ENCODE measurements at regions not wholly inside any gene's neighbourhood (a gene's known extent, or its start where the extent isn't known, plus 50 kb on each side); places are given as distances from the start of the nearest gene placed in this dataset.

- TF ChIP-seq CTCF (IDR thresholded peaks at IDR 0.05; ENCODE audit: unreplicated experiment), result no peak
- no TSS peak for BruUV-seq (replicated peaks)
- Mint-ChIP-seq H3K27me3 (ENCODE audit: insufficient read depth, unreplicated experiment) (no peaks in the 10 kb centered on the region), H3K27ac (ENCODE audit: low read depth, unreplicated experiment) (no peak overlapping the region), H3K36me3 (ENCODE audit: insufficient read depth, unreplicated experiment) (no peaks in the 10 kb centered on the region), H3K9me3 (ENCODE audit: unreplicated experiment) (no peaks in the 10 kb centered on the region), H3K4me3 (ENCODE audit: unreplicated experiment) (no peak overlapping the region), H3K4me1 (ENCODE audit: insufficient read depth, unreplicated experiment) (peaks cover 18% of the 10 kb centered on the region)
- intact Hi-C loops (cut with micrococcal nuclease), result no loop called here
- CTCF ChIA-PET, result interaction anchor here (0.8 kb wide), 1 partner anchor 37 kb away, joined by 3 read pairs; no protein-coding TSS in a partner anchor
- POLR2A ChIA-PET, result interaction anchor here (1.4 kb wide), 1 partner anchor 23 kb away, joined by 3 read pairs; no protein-coding TSS in a partner anchor
- DNase-seq (ENCODE audit: unreplicated experiment), result no peak
Observed at GRCh38 chr3:107963581-107963980, 127.2 kb downstream of the CD47 start.

- CTCF ChIA-PET, result no interaction called here
- Mint-ChIP-seq H3K9me3 (ENCODE audit: unreplicated experiment) (no peaks in the 10 kb centered on the region), H3K27ac (ENCODE audit: low read depth, unreplicated experiment) (no peak overlapping the region), H3K4me3 (ENCODE audit: unreplicated experiment) (no peak overlapping the region), H3K27me3 (ENCODE audit: insufficient read depth, unreplicated experiment) (no peaks in the 10 kb centered on the region), H3K4me1 (ENCODE audit: insufficient read depth, unreplicated experiment) (peaks cover 14% of the 10 kb centered on the region), H3K36me3 (ENCODE audit: insufficient read depth, unreplicated experiment) (no peaks in the 10 kb centered on the region)
- DNase-seq (ENCODE audit: unreplicated experiment), result peak; percentile 68
- no peak for TF ChIP-seq CTCF (IDR thresholded peaks at IDR 0.05; ENCODE audit: unreplicated experiment)
- POLR2A ChIA-PET, result interaction anchor here (1.4 kb wide), 1 partner anchor 24 kb away, joined by 3 read pairs; no protein-coding TSS in a partner anchor
- intact Hi-C loops (cut with micrococcal nuclease), result no loop called here
- BruUV-seq (replicated peaks), result no TSS peak
Observed at GRCh38 chr3:107962946-107963345, 127.9 kb downstream of the CD47 start.

GRCh38 chr3:107962037-107962436 lies 128.8 kb downstream of the CD47 start:
- no peak for TF ChIP-seq CTCF (IDR thresholded peaks at IDR 0.05; ENCODE audit: unreplicated experiment)
- no TSS peak for BruUV-seq (replicated peaks)
- no peak overlapping the region for H3K27ac Mint-ChIP-seq (ENCODE audit: low read depth, unreplicated experiment)
- H3K27me3 Mint-ChIP-seq (ENCODE audit: insufficient read depth, unreplicated experiment), result no peaks in the 10 kb centered on the region
- CTCF ChIA-PET, result interaction anchor here (1.2 kb wide), 1 partner anchor 19 kb away, joined by 3 read pairs; no protein-coding TSS in a partner anchor
- H3K4me3 Mint-ChIP-seq (ENCODE audit: unreplicated experiment), result no peak overlapping the region
- DNase-seq (ENCODE audit: unreplicated experiment), result no peak
- POLR2A ChIA-PET, result no interaction called here
- H3K4me1 Mint-ChIP-seq (ENCODE audit: insufficient read depth, unreplicated experiment), result peaks cover 13% of the 10 kb centered on the region
- intact Hi-C loops (cut with micrococcal nuclease), result no loop called here
- no peaks in the 10 kb centered on the region for H3K9me3 Mint-ChIP-seq (ENCODE audit: unreplicated experiment)
- no peaks in the 10 kb centered on the region for H3K36me3 Mint-ChIP-seq (ENCODE audit: insufficient read depth, unreplicated experiment)

- no peak overlapping the region for H3K4me3 Mint-ChIP-seq (ENCODE audit: unreplicated experiment)
Observed at GRCh38 chr3:107959550-107960154, 131.2 kb downstream of the CD47 start.

More at GRCh38 chr3:107959550-107960154, 131.2 kb downstream of the CD47 start:
- Mint-ChIP-seq H3K4me1 (ENCODE audit: insufficient read depth, unreplicated experiment) (peaks cover 17% of the 10 kb centered on the region), H3K27ac (ENCODE audit: low read depth, unreplicated experiment) (no peak overlapping the region), H3K27me3 (ENCODE audit: insufficient read depth, unreplicated experiment) (no peaks in the 10 kb centered on the region), H3K36me3 (ENCODE audit: insufficient read depth, unreplicated experiment) (no peaks in the 10 kb centered on the region), H3K9me3 (ENCODE audit: unreplicated experiment) (no peaks in the 10 kb centered on the region)
- ChIA-PET POLR2A (no interaction called here), CTCF (interaction anchor here (0.5 to 0.6 kb wide), 2 partner anchors 32 to 50 kb away, joined by 3 read pairs; no protein-coding TSS in a partner anchor)
- BruUV-seq (replicated peaks), result no TSS peak
- intact Hi-C loops (cut with micrococcal nuclease), result no loop called here
- no peak for DNase-seq (ENCODE audit: unreplicated experiment)
- TF ChIP-seq CTCF (IDR thresholded peaks at IDR 0.05; ENCODE audit: unreplicated experiment), result no peak

All from MCF 10A (cell line).